Trophoblast cell (in vitro differentiated cells and primary cell): ENCODE measurements at regions not wholly inside any gene's neighbourhood (a gene's known extent, or its start where the extent isn't known, plus 50 kb on each side); places are given as distances from the start of the nearest gene placed in this dataset.

Experiments used
- DNase-seq, 2 donors: peaks; one replicate each; pipeline ENCODE4 v3.0.0-alpha.2; 2016
- H2AFZ ChIP-seq: 2 replicates; pipeline ENCODE4 v1.6.1; 2013; ENCODE audit warnings: low read length, moderate library complexity, mild to moderate bottlenecking; ENCODE audit not compliant: insufficient read depth, poor library complexity
- H2AK5ac ChIP-seq: 2 replicates; pipeline ENCODE4 v1.6.1; 2013; ENCODE audit warnings: mild to moderate bottlenecking, low read length
- H2BK120ac ChIP-seq: 2 replicates; pipeline ENCODE4 v1.6.1; 2013; ENCODE audit warnings: low read length, mild to moderate bottlenecking, moderate library complexity; ENCODE audit not compliant: insufficient read depth, poor library complexity
- H2BK12ac ChIP-seq: 2 replicates; pipeline ENCODE4 v1.6.1; 2013; ENCODE audit warnings: mild to moderate bottlenecking, low read length, moderate library complexity
- H2BK5ac ChIP-seq: 2 replicates; pipeline ENCODE4 v1.6.1; 2013; ENCODE audit warnings: low read length, low read depth, moderate library complexity, mild to moderate bottlenecking; ENCODE audit not compliant: poor library complexity
- H3K14ac ChIP-seq: 2 replicates; pipeline ENCODE4 v1.6.1; 2013; ENCODE audit warnings: mild to moderate bottlenecking, low read length
- H3K18ac ChIP-seq: 2 replicates; pipeline ENCODE4 v1.6.1; 2013; ENCODE audit warnings: mild to moderate bottlenecking, low read length
- H3K23ac ChIP-seq: 2 replicates; pipeline ENCODE4 v1.6.1; 2013; ENCODE audit warnings: low read length
- H3K27ac ChIP-seq: 2 replicates; pipeline ENCODE4 v1.5.1; 2013; ENCODE audit warnings: low read depth, mild to moderate bottlenecking, inconsistent platforms, low read length, moderate library complexity
- H3K27me3 ChIP-seq: 2 replicates; pipeline ENCODE4 v1.6.1; 2013; ENCODE audit warnings: inconsistent platforms, mild to moderate bottlenecking, low read length, moderate library complexity; ENCODE audit not compliant: insufficient read depth
- H3K36me3 ChIP-seq, 2 experiments: 1 replicate in 1 of 2; 2 replicates in 1 of 2; pipeline ENCODE4 v1.6.1; 2013; ENCODE audit warnings: low read length in 2 of 2, mild to moderate bottlenecking in 2 of 2, moderate library complexity in 1 of 2; ENCODE audit not compliant: insufficient read depth in 2 of 2, control insufficient read depth in 1 of 2
- H3K4ac ChIP-seq: 2 replicates; pipeline ENCODE4 v1.6.1; 2013; ENCODE audit warnings: low read depth, mild to moderate bottlenecking, low read length, moderate library complexity
- H3K4me1 ChIP-seq, 2 experiments: 1 replicate in 1 of 2; 2 replicates in 1 of 2; pipeline ENCODE4 v1.6.1; 2013; ENCODE audit warnings: low read length in 2 of 2, mild to moderate bottlenecking in 2 of 2, moderate library complexity in 1 of 2; ENCODE audit not compliant: insufficient read depth in 2 of 2, control insufficient read depth in 1 of 2
- H3K4me2 ChIP-seq: 2 replicates; pipeline ENCODE4 v1.6.1; 2013; ENCODE audit warnings: inconsistent platforms, mild to moderate bottlenecking, low read length, moderate library complexity
- H3K4me3 ChIP-seq: 2 replicates; pipeline ENCODE4 v1.5.1; 2013; ENCODE audit warnings: mild to moderate bottlenecking, low read depth, low read length, inconsistent platforms
- H3K79me1 ChIP-seq: one replicate; pipeline ENCODE4 v1.6.1; 2013; ENCODE audit warnings: low read length
- H3K79me2 ChIP-seq: 2 replicates; pipeline ENCODE4 v1.6.1; 2013; ENCODE audit warnings: low read length, mild to moderate bottlenecking; ENCODE audit not compliant: control insufficient read depth, insufficient read depth, poor library complexity
- H3K9ac ChIP-seq: 2 replicates; pipeline ENCODE4 v1.6.1; 2013; ENCODE audit warnings: mild to moderate bottlenecking, low read length
- H3K9me3 ChIP-seq: 2 replicates; pipeline ENCODE4 v1.6.1; 2013; ENCODE audit warnings: low read depth, mild to moderate bottlenecking, control low read depth, inconsistent platforms, low read length; ENCODE audit not compliant: insufficient read depth
- H4K12ac ChIP-seq: 2 replicates; pipeline ENCODE4 v1.6.1; 2013; ENCODE audit warnings: low read depth, mild to moderate bottlenecking, low read length, moderate library complexity
- H4K8ac ChIP-seq: 2 replicates; pipeline ENCODE4 v1.6.1; 2013; ENCODE audit warnings: low read depth, mild to moderate bottlenecking, low read length, moderate library complexity
- H4K91ac ChIP-seq: one replicate; pipeline ENCODE4 v1.6.1; 2013; ENCODE audit warnings: low read depth, mild to moderate bottlenecking, low read length, moderate library complexity
- WGBS: extraction: QIAGEN DNeasy Blood & Tissue Kit; methylation state at CpG from one replicate; pipeline ENCODE4 v1.1.7; 2013; ENCODE audit warnings: missing lambda C conversion rate; ENCODE audit not compliant: insufficient read length, insufficient coverage; ENCODE audit errors: extremely low coverage; 5-methylcytosine and 5-hydroxymethylcytosine counted together

DNA sequence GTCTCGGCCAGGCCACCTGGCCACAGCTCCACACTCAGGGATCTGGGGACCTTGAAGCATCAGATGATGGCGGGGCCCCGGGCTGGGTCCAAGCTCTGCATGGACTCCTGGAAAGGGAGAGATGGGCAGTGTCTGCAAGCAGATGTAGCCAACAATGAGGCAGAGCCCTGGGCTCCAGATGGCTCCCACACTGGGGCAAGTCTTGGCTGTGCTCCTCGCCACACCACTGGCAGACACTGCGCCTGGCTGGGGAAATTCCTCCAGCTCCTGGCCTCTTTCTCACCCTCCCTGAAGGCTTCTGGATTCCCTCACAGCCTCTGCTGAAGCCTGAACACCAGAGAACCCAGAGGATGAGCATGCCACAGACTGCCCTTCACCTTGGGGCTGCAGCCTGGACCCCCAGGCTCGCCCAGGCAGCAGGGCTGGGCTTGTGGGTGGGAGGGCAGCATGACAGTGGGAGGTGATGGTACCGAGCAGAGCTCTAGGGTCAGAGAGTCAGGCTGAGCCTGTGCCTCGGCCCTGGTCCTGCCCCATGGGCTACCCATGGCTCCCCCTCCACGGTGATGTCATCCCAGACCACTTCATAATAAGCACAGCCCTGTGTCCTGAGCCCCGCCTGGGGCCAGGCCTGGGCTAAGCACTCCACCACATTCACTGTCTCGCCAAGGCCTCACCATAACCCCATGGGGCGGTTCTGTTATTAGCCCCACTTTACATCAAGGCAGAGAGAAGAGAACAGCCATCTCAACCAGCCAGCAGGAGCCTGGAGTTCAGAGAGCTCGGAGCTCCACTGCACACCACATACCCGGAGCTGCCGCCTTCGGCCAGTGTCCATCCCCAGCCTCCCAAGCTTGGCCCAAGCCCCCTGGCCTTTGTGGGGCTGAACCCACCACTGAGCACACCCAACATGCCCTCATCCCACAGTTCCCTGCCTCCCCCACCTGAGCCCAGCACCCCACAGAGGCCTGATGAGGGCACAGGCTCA, 62.2 kb upstream of the ADAMTS2 start:
- no peak overlapping the region for H3K4me2 ChIP-seq
- H2AK5ac ChIP-seq, result no peak overlapping the region
- H3K79me1 ChIP-seq, result no peaks in the 10 kb centered on the region
- no peak overlapping the region for H4K91ac ChIP-seq
- no peak overlapping the region for H4K8ac ChIP-seq
- H3K4me1 ChIP-seq, result peaks cover 3 to 10% of the 10 kb centered on the region in 2 experiments
- H3K14ac ChIP-seq, result no peak overlapping the region
- no peak overlapping the region for H3K18ac ChIP-seq
- no CpG with 5 or more reads among the region's 16 CpGs for WGBS
- H2BK12ac ChIP-seq, result no peak overlapping the region
- H3K4me3 ChIP-seq, result peak overlapping the region; percentile 27
- H3K9ac ChIP-seq, result no peak overlapping the region
- H3K79me2 ChIP-seq, result no peaks in the 10 kb centered on the region
- peaks cover 6% of the 10 kb centered on the region for H3K9me3 ChIP-seq
- H3K23ac ChIP-seq, result no peak overlapping the region
- no peak overlapping the region for H4K12ac ChIP-seq
- no peak overlapping the region for H2AFZ ChIP-seq
- no peaks in the 10 kb centered on the region for H3K36me3 ChIP-seq
- H3K4ac ChIP-seq, result no peak overlapping the region
- H3K27ac ChIP-seq, result no peak overlapping the region
- H3K27me3 ChIP-seq, result no peaks in the 10 kb centered on the region
- no peak overlapping the region for H2BK5ac ChIP-seq
- no peak for DNase-seq
- no peak overlapping the region for H2BK120ac ChIP-seq

DNA sequence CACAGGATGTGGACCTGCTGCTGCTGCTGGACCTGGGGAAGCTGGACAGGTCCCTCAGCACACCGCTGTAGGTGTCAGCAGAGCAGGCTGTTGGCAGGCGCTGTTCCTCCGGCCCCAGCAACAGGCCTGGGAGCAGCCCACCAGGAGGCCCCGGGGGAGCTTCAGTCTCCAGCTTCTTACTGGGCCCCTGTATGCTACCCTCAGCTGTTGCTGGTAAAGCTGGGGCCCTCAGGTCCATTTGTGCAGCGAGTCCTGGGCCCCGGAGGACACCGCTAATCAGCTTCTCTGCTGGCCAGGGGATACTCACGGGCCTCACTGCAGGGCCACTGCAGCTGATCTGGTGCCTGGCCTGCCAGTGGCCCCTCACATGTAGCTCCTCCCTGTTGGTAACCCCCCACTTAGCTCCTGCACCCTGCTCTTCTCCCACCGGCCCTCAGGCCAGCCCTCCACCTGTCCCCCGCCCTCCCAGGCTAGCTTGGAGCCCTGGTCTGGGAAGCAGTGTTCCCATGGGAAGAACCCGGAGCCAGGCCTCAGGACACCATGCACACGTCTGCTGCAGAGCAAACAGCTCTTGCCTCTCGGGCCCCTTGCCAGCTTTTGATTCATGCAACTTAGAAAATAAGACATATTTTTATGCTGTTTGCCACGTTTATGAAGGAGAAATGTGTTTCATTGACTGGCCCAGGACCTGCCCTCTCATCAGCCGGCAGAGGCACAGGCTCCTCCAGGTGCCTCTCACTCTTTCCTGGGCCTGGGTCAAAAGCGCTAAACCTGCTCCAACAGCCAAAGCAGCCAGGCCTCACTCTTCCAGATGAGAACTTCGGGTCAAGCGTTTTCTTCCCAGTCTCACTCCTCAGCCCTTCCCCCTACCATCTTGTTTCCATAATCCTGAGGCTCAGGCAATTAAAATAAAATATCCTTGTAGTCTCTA, 61.0 kb upstream of the ADAMTS2 start:
- WGBS, result no CpG with 5 or more reads among the region's 18 CpGs
- Histone ChIP-seq H3K23ac (no peak overlapping the region), H3K4me2 (no peak overlapping the region), H3K14ac (no peak overlapping the region), H3K4me1 (peaks cover 3 to 10% of the 10 kb centered on the region in 2 experiments), H3K27me3 (no peaks in the 10 kb centered on the region), H2AK5ac (no peak overlapping the region), H3K4me3 (no peak overlapping the region), H2AFZ (no peak overlapping the region), H3K18ac (no peak overlapping the region), H4K8ac (no peak overlapping the region), H3K4ac (no peak overlapping the region), H3K79me2 (no peaks in the 10 kb centered on the region), H3K27ac (no peak overlapping the region), H2BK5ac (no peak overlapping the region), H3K9ac (no peak overlapping the region), H3K36me3 (no peaks in the 10 kb centered on the region), H2BK12ac (no peak overlapping the region), H2BK120ac (no peak overlapping the region), H3K9me3 (peaks cover 6% of the 10 kb centered on the region), H4K91ac (no peak overlapping the region), H4K12ac (no peak overlapping the region), H3K79me1 (no peaks in the 10 kb centered on the region)
- DNase-seq, result no peak

GRCh38 chr5:179405426-179406030, 60.3 kb upstream of the ADAMTS2 start:
- no peak for DNase-seq
- Histone ChIP-seq H3K27me3 (no peaks in the 10 kb centered on the region), H3K79me2 (no peaks in the 10 kb centered on the region), H2AK5ac (no peak overlapping the region), H3K18ac (no peak overlapping the region), H2BK12ac (no peak overlapping the region), H4K12ac (no peak overlapping the region), H3K4me3 (no peak overlapping the region), H3K4me2 (no peak overlapping the region), H3K23ac (no peak overlapping the region), H3K4ac (no peak overlapping the region), H4K91ac (no peak overlapping the region), H3K4me1 (peaks cover 3 to 10% of the 10 kb centered on the region in 2 experiments), H3K9me3 (peaks cover 7% of the 10 kb centered on the region), H3K27ac (no peak overlapping the region), H3K79me1 (no peaks in the 10 kb centered on the region), H2BK5ac (no peak overlapping the region), H2AFZ (no peak overlapping the region), H3K14ac (no peak overlapping the region), H3K9ac (no peak overlapping the region), H4K8ac (no peak overlapping the region), H2BK120ac (no peak overlapping the region), H3K36me3 (no peaks in the 10 kb centered on the region)
- no CpG with 5 or more reads among the region's 16 CpGs for WGBS

DNA sequence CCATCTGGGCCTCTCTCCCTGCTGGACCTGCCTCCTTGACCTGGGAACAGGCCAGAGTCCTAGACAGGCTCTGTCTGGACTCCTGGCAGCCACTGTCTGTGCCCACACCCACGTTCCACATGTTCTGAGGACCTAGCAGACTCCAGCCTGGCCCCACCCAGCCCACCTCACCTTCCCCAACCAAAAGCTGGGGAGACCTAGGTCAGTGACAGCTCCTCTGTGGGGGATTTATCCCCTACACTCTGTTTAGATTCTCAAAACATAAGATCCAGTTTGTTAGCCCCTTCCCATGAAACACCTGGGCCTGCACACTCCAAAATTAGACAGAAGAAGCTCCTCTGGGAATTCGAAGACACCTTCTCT, 59.8 kb upstream of the ADAMTS2 start:
- H2BK12ac ChIP-seq, result no peak overlapping the region
- H3K9ac ChIP-seq, result no peak overlapping the region
- peaks cover 3 to 10% of the 10 kb centered on the region in 2 experiments for H3K4me1 ChIP-seq
- no peak overlapping the region for H4K91ac ChIP-seq
- no peak overlapping the region for H3K4ac ChIP-seq
- H4K8ac ChIP-seq, result no peak overlapping the region
- no peak for DNase-seq
- WGBS, result no CpG with 5 or more reads among the region's 2 CpGs
- H4K12ac ChIP-seq, result no peak overlapping the region
- H3K14ac ChIP-seq, result no peak overlapping the region
- no peaks in the 10 kb centered on the region for H3K79me1 ChIP-seq
- H3K4me2 ChIP-seq, result no peak overlapping the region
- no peaks in the 10 kb centered on the region for H3K36me3 ChIP-seq
- no peak overlapping the region for H3K27ac ChIP-seq
- peaks cover 12% of the 10 kb centered on the region for H3K9me3 ChIP-seq
- no peak overlapping the region for H2BK120ac ChIP-seq
- no peak overlapping the region for H3K23ac ChIP-seq
- no peak overlapping the region for H2AK5ac ChIP-seq
- no peaks in the 10 kb centered on the region for H3K27me3 ChIP-seq
- no peak overlapping the region for H2AFZ ChIP-seq
- no peak overlapping the region for H3K18ac ChIP-seq
- H3K79me2 ChIP-seq, result no peaks in the 10 kb centered on the region
- no peak overlapping the region for H3K4me3 ChIP-seq
- no peak overlapping the region for H2BK5ac ChIP-seq
